ENCODE measurements at regions not wholly inside any gene's neighbourhood (a gene's known extent, or its start where the extent isn't known, plus 50 kb on each side); places are given as distances from the start of the nearest gene placed in this dataset.

DNA sequence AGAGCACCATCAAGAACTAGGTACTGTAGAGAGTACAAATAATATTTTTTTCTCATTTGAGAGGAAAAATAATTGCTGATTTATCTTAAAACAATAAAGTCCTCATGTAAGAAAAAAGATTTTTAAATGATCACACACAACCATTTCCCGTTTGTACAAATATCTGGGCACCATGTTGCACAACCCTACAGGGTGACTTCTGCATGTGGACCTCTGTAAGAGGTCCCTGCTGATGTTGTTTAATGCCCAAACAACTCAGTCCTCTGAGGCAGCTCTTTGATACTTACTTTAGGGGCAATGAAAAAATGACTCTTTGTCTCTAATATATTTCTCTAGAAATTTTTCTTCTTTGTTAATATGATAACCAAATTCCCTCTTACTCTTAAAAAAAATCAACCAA, 168.1 kb upstream of the SATB1 start:
- no peak for DNase-seq (ENCODE audit: insufficient read length)
- TF ChIP-seq TAF1 (IDR thresholded peaks at IDR 0.05; ENCODE audit: borderline replicate concordance, low read depth, low read length) = no peak
- TF ChIP-seq POLR2A (IDR thresholded peaks at IDR 0.05; ENCODE audit: low read depth, low read length) = no peak
- TF ChIP-seq POLR2AphosphoS5 (IDR thresholded peaks at IDR 0.05; ENCODE audit: low read depth, low read length) = no peak
- no peak for FAIRE-seq

DNA sequence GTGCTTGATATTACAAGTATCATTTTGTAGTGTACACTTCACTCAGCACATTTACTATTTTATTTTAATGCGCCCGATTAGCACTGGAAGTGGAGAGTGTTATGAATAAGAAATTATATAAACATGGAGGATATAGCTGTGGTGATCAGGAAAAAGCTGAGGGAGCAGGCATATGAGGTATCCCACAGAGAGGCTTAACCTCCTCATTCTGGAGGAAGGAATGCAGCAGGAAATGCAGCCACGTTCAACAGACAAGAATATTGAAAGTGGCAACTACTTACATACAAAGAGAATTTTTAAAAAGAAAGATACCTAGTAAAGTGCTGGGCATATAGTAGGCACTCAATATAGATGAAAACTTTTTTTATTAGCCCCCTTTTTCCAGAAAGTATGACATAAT, 166.0 kb upstream of the SATB1 start:
- no peak for TF ChIP-seq POLR2A (IDR thresholded peaks at IDR 0.05; ENCODE audit: low read depth, low read length)
- FAIRE-seq = no peak
- no peak for DNase-seq (ENCODE audit: insufficient read length)

DNA sequence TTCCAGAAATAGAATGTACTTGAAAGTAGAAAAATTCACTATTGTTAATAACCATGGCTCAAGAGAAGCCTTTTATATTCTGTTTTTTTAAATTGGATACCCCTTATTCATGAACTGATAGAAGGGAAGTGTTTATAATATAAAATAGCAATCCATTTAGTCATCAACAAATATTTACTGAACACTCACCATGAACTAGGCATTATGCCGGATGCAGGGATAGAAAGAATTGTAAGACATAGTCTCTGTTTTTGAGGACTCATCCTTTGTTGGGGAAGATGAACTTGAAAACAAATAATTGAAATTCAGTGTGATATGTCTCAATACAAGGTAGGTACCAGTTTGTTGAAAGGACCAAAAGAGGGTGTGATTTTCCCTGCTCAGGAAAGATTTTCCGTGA, 160.9 kb upstream of the SATB1 start:
- TF ChIP-seq POLR2A (IDR thresholded peaks at IDR 0.05; ENCODE audit: low read depth, low read length) = no peak
- TF ChIP-seq POLR2AphosphoS5 (IDR thresholded peaks at IDR 0.05; ENCODE audit: low read depth, low read length) = no peak
- no peak for TF ChIP-seq TAF1 (IDR thresholded peaks at IDR 0.05; ENCODE audit: borderline replicate concordance, low read depth, low read length)
- FAIRE-seq (no peak), DNase-seq (ENCODE audit: insufficient read length) (no peak)

GRCh38 chr3:18585004-18585968, 160.1 kb upstream of the SATB1 start:
- no peak for TF ChIP-seq POLR2AphosphoS5 (IDR thresholded peaks at IDR 0.05; ENCODE audit: low read depth, low read length)
- TF ChIP-seq TAF1 (IDR thresholded peaks at IDR 0.05; ENCODE audit: borderline replicate concordance, low read depth, low read length) = no peak
- TF ChIP-seq POLR2A (IDR thresholded peaks at IDR 0.05; ENCODE audit: low read depth, low read length) = no peak
- DNase-seq (ENCODE audit: insufficient read length) (no peak), FAIRE-seq (no peak)

- FAIRE-seq (no peak), DNase-seq (ENCODE audit: insufficient read length) (no peak)
- TF ChIP-seq TAF1 (IDR thresholded peaks at IDR 0.05; ENCODE audit: borderline replicate concordance, low read depth, low read length) (no peak), POLR2AphosphoS5 (IDR thresholded peaks at IDR 0.05; ENCODE audit: low read depth, low read length) (no peak), POLR2A (IDR thresholded peaks at IDR 0.05; ENCODE audit: low read depth, low read length) (no peak)
These were observed 155.1 kb upstream of the SATB1 start for GRCh38 chr3:18580268-18580667.

GRCh38 chr3:18579661-18580060, 154.5 kb upstream of the SATB1 start:
- DNase-seq (ENCODE audit: insufficient read length) = no peak

GRCh38 chr3:18575573-18575972, 150.4 kb upstream of the SATB1 start:
- TF ChIP-seq POLR2AphosphoS5 (IDR thresholded peaks at IDR 0.05; ENCODE audit: low read depth, low read length) = no peak
- no peak for TF ChIP-seq POLR2A (IDR thresholded peaks at IDR 0.05; ENCODE audit: low read depth, low read length)
- no peak for TF ChIP-seq TAF1 (IDR thresholded peaks at IDR 0.05; ENCODE audit: borderline replicate concordance, low read depth, low read length)
- no peak for FAIRE-seq

More at GRCh38 chr3:18579661-18580060, 154.5 kb upstream of the SATB1 start:
- no peak for TF ChIP-seq POLR2A (IDR thresholded peaks at IDR 0.05; ENCODE audit: low read depth, low read length)
- no peak for TF ChIP-seq POLR2AphosphoS5 (IDR thresholded peaks at IDR 0.05; ENCODE audit: low read depth, low read length)
- TF ChIP-seq TAF1 (IDR thresholded peaks at IDR 0.05; ENCODE audit: borderline replicate concordance, low read depth, low read length) = no peak
- no peak for FAIRE-seq

DNA sequence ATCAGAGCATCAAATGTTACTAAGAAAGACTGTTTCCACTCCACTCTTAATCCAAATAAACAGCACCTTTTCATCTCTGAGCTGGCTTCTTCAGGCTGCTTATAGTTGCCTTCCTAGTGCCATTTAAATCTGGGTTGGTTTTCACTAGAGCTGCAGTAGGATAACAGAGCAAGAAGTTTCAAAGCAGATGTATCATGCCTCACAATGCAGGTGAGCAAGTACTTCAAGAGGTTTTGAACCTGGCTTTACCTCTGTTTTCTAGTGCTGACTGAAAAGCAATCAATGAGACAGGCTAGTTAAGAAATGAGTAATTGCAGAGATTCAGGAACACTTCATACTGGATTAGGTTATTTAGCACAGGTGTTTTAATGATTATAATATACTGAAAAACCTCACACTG, 147.7 kb upstream of the SATB1 start:
- TF ChIP-seq POLR2A (IDR thresholded peaks at IDR 0.05; ENCODE audit: low read depth, low read length) (no peak), TAF1 (IDR thresholded peaks at IDR 0.05; ENCODE audit: borderline replicate concordance, low read depth, low read length) (no peak), POLR2AphosphoS5 (IDR thresholded peaks at IDR 0.05; ENCODE audit: low read depth, low read length) (no peak)
- DNase-seq (ENCODE audit: insufficient read length) (no peak), FAIRE-seq (no peak)

More at GRCh38 chr3:18575573-18575972, 150.4 kb upstream of the SATB1 start:
- no peak for DNase-seq (ENCODE audit: insufficient read length)

- TF ChIP-seq POLR2A (IDR thresholded peaks at IDR 0.05; ENCODE audit: low read depth, low read length) (no peak), POLR2AphosphoS5 (IDR thresholded peaks at IDR 0.05; ENCODE audit: low read depth, low read length) (no peak), TAF1 (IDR thresholded peaks at IDR 0.05; ENCODE audit: borderline replicate concordance, low read depth, low read length) (no peak)
- FAIRE-seq = no peak
These were observed 142.2 kb upstream of the SATB1 start for GRCh38 chr3:18567293-18567692.

DNA sequence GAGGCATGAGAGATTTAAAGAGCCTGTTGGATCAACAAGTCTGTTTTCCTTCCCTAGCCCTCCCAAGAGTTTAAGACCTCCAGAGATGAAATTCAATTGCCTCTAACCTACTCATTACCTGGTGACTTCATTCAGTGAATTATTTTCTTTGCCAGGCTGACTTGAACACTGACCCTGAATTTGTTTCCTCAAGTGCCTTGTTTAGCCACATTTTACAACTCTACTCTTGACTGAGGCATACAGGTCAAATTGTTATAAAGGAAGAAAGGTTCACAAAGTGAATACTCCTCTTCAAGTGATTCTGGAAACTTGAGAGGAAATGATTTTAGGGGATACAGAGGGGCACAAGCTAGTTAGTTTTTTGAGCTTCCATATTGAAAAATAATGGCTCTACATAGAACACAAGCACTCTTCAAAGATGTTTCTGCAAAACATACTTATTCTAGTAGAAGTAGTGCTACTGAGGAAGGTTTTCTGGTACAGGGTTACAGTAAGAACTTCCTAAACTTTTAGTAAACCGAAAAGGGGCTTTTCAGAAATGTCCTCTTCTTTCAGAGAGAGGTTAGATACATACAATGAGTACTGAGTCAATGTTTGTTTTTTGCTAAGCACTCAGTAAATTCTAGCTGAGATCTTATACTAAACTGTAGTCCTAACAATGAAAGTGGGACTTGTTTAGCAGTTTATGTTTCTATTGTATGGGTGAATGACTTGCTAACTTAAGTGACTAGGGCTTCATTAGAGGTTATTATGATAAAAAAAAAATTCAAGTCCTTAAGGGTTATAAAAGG, 137.4 kb upstream of the SATB1 start:
- no peak for TF ChIP-seq POLR2AphosphoS5 (IDR thresholded peaks at IDR 0.05; ENCODE audit: low read depth, low read length)
- no peak for TF ChIP-seq TAF1 (IDR thresholded peaks at IDR 0.05; ENCODE audit: borderline replicate concordance, low read depth, low read length)
- no peak for TF ChIP-seq POLR2A (IDR thresholded peaks at IDR 0.05; ENCODE audit: low read depth, low read length)
- no peak for DNase-seq (ENCODE audit: insufficient read length)
- FAIRE-seq = no peak

More at GRCh38 chr3:18567293-18567692, 142.2 kb upstream of the SATB1 start:
- no peak for DNase-seq (ENCODE audit: insufficient read length)

DNA sequence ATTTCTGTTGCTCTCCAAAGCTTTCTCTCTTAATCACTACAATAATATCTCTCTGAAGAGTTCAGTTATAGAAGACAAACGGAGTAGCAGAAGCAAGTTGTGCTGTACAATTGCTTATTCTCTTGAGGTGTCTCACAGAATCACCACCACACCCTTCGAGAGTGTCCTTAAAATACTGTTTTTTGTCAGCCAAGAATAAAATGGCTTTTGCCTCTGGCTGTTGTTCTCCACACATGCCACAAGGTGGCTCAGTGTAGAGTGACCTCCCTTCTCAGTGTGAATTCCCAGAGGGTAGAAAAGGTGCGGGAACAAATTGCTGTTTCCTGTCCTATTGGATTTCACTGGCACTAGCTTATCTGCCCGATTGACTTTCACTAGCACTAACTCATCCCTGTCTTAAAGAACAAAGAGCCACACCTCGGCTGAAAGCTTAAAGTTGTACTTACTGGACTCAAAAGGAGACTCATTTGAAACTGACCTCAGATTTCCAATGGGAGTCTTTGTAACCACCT, 134.2 kb upstream of the SATB1 start:
- no peak for TF ChIP-seq POLR2AphosphoS5 (IDR thresholded peaks at IDR 0.05; ENCODE audit: low read depth, low read length)
- no peak for TF ChIP-seq TAF1 (IDR thresholded peaks at IDR 0.05; ENCODE audit: borderline replicate concordance, low read depth, low read length)
- TF ChIP-seq POLR2A (IDR thresholded peaks at IDR 0.05; ENCODE audit: low read depth, low read length) = no peak
- FAIRE-seq = peak; percentile 84
- DNase-seq (ENCODE audit: insufficient read length) = no peak

Data from GM12892 (cell line).